Fibroblast of lung (primary cell): ENCODE measurements at regions not wholly inside any gene's neighbourhood (a gene's known extent, or its start where the extent isn't known, plus 50 kb on each side); places are given as distances from the start of the nearest gene placed in this dataset.

Experiments
- CTCF ChIP-seq, 2 donors: IDR thresholded peaks in 1 of 2; conservative IDR thresholded peaks in 1 of 2; 1 replicate in 1 of 2; 2 replicates in 1 of 2; pipeline ENCODE4 v1.5.1; 2011 to 2012; ENCODE audit warnings: low read length in 2 of 2, control low read depth in 1 of 2, inconsistent platforms in 1 of 2, low read depth in 1 of 2, mild to moderate bottlenecking in 1 of 2
- EZH2 ChIP-seq: IDR thresholded peaks from 2 replicates; pipeline ENCODE4 v1.5.1; 2012; ENCODE audit warnings: low read length, control low read depth, mild to moderate bottlenecking; ENCODE audit errors: missing control alignments

- TF ChIP-seq CTCF (conservative IDR thresholded peaks at IDR 0.05 in 1 of 2, IDR thresholded peaks at IDR 0.05 in 1 of 2; ENCODE audit: low read depth in 1 of 2, low read length in 2 of 2) (no peak), EZH2 (no peak)
Observed at GRCh38 chr3:18593231-18593630, 168.1 kb upstream of the SATB1 start.
